KOPT-K1 (cell line): ENCODE measurements at regions not wholly inside any gene's neighbourhood (a gene's known extent, or its start where the extent isn't known, plus 50 kb on each side); places are given as distances from the start of the nearest gene placed in this dataset.

Experiments used
- H3K27ac ChIP-seq: fragments of 200-600 bp; sonication (generic); 2 replicates; pipeline ENCODE4 v1.5.1; 2016; ENCODE audit warnings: antibody characterized with exemption, mild to moderate bottlenecking, low read depth, low read length; ENCODE audit not compliant: poor library complexity, severe bottlenecking
- H3K36me3 ChIP-seq: fragments of 200-600 bp; sonication (generic); 2 replicates; pipeline ENCODE4 v1.5.1; 2017; ENCODE audit warnings: antibody characterized with exemption, mild to moderate bottlenecking, low read length, moderate library complexity; ENCODE audit not compliant: insufficient read depth
- H3K9me3 ChIP-seq: fragments of 200-600 bp; sonication (generic); 2 replicates; pipeline ENCODE4 v1.5.1; 2017; ENCODE audit warnings: antibody characterized with exemption, low read length, mild to moderate bottlenecking; ENCODE audit not compliant: insufficient read depth, poor library complexity, severe bottlenecking

- no peak overlapping the region for H3K27ac ChIP-seq
- peaks cover 9% of the 10 kb centered on the region for H3K9me3 ChIP-seq
- H3K36me3 ChIP-seq, result no peaks in the 10 kb centered on the region
Observed at GRCh38 chr16:54432897-54433229, 146.3 kb upstream of the IRX3 start.

GRCh38 chr16:54431997-54432896 lies 145.7 kb upstream of the IRX3 start:
- H3K27ac ChIP-seq, result peak overlapping the region; percentile 20
- peaks cover 9% of the 10 kb centered on the region for H3K9me3 ChIP-seq
- no peaks in the 10 kb centered on the region for H3K36me3 ChIP-seq

DNA sequence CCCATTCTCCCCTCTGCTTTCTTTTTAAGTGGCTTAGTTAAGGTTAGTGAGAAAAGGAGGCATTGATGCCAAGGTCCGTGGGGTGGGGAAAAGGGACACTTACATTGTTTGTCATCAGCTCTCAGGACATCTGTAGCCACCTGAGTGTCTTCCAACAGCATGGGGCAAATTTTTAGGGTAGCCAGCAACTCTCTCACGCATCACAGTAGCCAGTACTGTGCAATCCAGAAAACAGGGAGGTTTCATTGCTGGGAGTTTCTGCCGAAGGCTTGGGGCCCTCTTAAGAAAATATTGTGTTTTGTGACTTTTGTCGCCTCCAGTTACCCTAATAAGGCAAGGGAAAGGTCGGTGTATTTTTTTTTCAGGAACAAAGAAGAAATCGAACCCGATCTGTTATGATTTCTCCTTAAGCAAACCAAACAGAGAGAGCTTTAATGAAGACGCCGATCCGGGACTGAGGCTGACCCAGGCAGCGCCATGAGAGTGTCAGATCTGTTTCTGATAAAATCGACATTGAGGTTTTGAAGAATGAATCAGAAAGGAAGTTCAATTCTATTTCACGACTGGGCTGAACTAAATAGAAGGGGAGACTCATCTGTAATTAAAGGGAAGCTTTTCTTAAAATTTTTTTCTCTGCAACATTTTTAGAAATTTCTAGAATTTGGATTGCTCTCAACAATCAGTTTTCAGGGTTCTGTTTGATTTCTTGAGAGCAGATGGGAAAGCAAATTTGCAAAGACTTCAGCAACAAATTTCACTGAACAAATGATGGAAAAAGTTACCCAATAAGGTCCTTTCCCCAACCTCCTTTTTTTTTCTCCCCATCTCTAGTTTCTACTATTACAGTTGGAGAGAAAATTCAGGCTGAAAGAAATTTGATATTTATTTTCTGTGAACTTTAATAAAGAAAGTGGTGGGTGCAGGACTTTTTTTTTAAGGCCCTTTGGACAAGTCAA lies 144.7 kb upstream of the IRX3 start:
- no peaks in the 10 kb centered on the region for H3K36me3 ChIP-seq
- peak overlapping the region; percentile 20 for H3K27ac ChIP-seq
- H3K9me3 ChIP-seq, result peaks cover 9% of the 10 kb centered on the region

DNA sequence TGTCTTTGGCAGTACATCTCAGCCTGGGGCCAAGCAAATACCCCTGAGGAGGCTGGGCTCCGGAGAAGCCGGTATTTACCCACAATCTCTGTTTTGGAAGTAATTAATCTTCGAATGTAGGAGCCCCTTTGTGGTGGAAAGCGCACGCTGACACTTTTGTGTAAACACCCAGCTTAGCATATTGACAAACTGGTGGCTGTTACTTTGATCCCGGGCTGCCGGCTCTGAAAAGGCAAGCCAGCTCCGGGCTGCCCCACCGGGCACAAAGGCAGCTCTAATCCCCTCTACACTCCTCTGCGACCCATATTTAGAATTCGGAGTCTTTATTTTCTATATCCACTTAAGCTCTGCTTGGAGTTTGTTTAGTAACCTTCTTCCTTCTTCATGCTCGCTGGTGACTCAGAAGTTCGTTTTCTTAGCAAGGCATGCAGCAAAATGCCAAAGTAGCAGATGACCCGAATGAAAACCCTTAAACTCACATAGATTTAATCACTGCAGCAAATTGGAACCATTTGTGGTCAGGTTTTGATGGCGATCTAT lies 144.0 kb upstream of the IRX3 start:
- Histone ChIP-seq H3K36me3 (no peaks in the 10 kb centered on the region), H3K27ac (no peak overlapping the region), H3K9me3 (peaks cover 9% of the 10 kb centered on the region)

DNA sequence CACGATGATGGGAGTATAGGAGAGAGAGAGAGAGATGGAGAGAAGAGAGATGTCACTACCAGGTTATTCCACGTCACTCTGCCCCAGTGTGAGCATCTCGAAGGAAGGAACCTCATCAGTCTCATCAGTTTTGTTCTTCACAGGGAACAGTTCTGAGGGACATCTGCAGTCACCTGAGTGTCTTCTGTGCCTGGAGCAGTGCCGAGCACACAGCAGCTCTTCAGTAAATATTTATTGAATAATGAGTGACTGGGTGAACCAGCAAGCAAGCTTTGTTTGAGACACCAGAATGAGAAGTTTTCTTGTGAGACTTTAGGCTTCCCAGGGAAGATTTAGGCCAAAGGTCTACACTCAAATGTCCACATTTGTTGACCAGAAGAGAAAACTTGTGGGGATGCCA lies 142.4 kb upstream of the IRX3 start:
- Histone ChIP-seq H3K36me3 (no peaks in the 10 kb centered on the region), H3K27ac (no peak overlapping the region), H3K9me3 (peaks cover 9% of the 10 kb centered on the region)

DNA sequence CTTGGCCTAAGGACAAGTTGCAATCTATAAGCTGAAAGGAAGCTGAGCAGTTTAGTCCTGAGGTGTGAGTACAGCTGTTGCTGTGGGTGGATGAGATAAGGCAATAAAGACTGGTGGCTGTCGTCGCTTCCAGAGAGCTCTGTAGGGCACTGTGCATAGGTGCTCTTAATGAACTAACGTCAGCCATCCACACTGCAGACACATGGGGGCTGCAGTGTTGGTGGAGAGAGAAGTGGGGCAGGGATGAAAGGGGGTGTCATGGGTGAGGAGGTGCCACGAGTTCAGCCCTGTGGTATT lies 139.9 kb upstream of the IRX3 start:
- Histone ChIP-seq H3K36me3 (no peaks in the 10 kb centered on the region), H3K27ac (no peak overlapping the region), H3K9me3 (peaks cover 9% of the 10 kb centered on the region)

- Histone ChIP-seq H3K9me3 (peaks cover 9% of the 10 kb centered on the region), H3K27ac (no peak overlapping the region), H3K36me3 (no peaks in the 10 kb centered on the region)
Observed at GRCh38 chr16:54425681-54426552, 139.3 kb upstream of the IRX3 start.

- Histone ChIP-seq H3K9me3 (peaks cover 5% of the 10 kb centered on the region), H3K36me3 (no peaks in the 10 kb centered on the region), H3K27ac (no peak overlapping the region)
Observed at GRCh38 chr16:54425068-54425467, 138.5 kb upstream of the IRX3 start.

DNA sequence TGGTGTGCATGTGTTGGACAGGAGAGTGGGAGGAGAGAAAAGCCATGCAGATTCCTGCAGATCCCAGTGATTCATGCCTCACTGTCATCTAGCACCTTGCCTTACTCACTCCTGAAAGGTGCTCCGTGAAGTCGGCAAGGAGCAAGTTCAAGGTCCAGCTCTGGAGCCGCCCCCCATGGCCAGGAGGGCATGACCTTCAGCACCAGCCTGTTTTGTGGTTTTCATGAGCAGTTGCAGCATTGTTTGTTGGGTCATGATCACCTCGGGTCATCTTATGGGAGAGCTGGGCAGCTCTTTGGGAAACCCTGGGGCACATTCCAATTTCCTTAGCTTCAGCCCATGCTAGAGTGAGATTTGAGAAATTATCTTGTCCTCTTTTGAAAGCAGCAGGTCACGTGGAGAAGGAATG lies 137.5 kb upstream of the IRX3 start:
- Histone ChIP-seq H3K9me3 (no peaks in the 10 kb centered on the region), H3K27ac (no peak overlapping the region), H3K36me3 (no peaks in the 10 kb centered on the region)

GRCh38 chr16:54422569-54422978 lies 136.0 kb upstream of the IRX3 start:
- Histone ChIP-seq H3K27ac (no peak overlapping the region), H3K36me3 (no peaks in the 10 kb centered on the region), H3K9me3 (no peaks in the 10 kb centered on the region)

GRCh38 chr16:54422159-54422558 lies 135.6 kb upstream of the IRX3 start:
- H3K9me3 ChIP-seq, result no peaks in the 10 kb centered on the region
- no peaks in the 10 kb centered on the region for H3K36me3 ChIP-seq
- no peak overlapping the region for H3K27ac ChIP-seq

DNA sequence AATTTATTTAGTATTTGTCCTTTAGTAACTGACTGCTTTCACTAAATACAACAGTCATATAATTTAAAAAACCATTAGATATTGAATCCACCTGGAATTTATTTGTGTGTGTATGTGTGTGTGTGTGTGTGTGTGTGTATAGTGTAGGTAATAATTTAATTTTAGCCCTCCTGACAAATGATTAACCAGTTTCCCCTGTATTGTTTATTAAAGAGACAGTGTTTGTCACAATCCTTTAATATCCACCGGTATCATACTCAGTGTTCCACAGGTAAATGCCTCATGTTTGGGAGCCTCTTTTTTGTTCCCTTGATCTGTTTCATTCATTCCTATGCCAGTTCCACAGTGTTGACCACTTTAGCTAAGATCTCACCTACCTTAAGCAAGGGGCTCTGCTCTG lies 134.6 kb upstream of the IRX3 start:
- no peaks in the 10 kb centered on the region for H3K36me3 ChIP-seq
- H3K9me3 ChIP-seq, result no peaks in the 10 kb centered on the region
- no peak overlapping the region for H3K27ac ChIP-seq

DNA sequence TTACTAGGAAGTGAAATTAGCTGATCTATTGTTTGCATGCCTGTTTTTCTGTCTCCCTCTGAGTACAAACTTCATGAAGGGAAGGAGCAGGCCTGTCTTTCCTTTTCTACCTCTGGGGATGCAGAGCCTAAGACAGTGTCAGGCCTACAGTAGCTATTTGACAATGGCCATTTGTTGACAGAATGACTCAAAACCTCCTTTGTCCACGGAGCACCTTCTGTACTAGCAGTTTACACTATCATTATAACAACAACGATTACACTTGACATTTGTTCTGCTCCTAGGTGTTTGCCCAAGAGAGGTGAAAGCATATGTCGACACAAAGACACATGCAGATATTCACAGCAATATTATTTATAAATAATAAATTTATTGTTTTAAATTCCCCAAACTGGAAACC lies 132.3 kb upstream of the IRX3 start:
- no peak overlapping the region for H3K27ac ChIP-seq
- no peaks in the 10 kb centered on the region for H3K9me3 ChIP-seq

DNA sequence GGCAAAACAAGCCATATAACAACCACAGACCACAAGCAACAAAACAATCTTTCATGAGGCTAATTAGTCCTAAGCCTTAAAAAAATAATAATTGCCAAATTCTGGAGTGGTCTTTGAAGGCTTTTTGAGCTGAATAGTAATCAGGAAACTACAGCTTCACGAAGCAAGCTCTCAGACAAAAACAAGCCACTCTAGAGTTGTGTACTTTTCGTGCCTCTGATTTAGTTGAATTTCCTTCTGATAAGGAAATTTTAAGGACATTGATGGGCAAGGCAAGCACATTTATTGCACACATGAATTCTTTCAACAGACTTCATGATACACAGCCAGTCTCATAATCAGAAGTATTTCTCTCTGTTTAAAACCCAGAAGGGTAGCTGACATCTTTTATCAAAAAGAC lies 130.8 kb upstream of the IRX3 start:
- Histone ChIP-seq H3K36me3 (no peaks in the 10 kb centered on the region), H3K9me3 (no peaks in the 10 kb centered on the region), H3K27ac (no peak overlapping the region)

More for the DNA sequence above, 132.3 kb upstream of the IRX3 start:
- H3K36me3 ChIP-seq, result no peaks in the 10 kb centered on the region
